GM21360 (cell line): ENCODE measurements at regions not wholly inside any gene's neighbourhood (a gene's known extent, or its start where the extent isn't known, plus 50 kb on each side); places are given as distances from the start of the nearest gene placed in this dataset.
"Not testable (repeated sequence)": the region's sequence is repeated elsewhere in the genome, so short reads cannot be mapped to it uniquely, and the experiment has no call there.

ENCODE experiments used
- ATAC-seq: cut with Tn5 transposase; IDR thresholded peaks from one replicate; pipeline ENCODE4 v1.9.1; 2021; ENCODE audit warnings: mild to moderate bottlenecking, moderate library complexity; ENCODE audit not compliant: unreplicated experiment

GRCh38 chr10:47646686-47647273 lies 116.6 kb downstream of the SYT15B start:
- not testable (repeated sequence) for ATAC-seq

GRCh38 chr10:47626975-47627374 lies 103.5 kb upstream of the AGAP9 start:
- not testable (repeated sequence) for ATAC-seq

- ATAC-seq, result not testable (repeated sequence)
These were observed 99.3 kb upstream of the AGAP9 start for GRCh38 chr10:47622719-47623118.

GRCh38 chr10:47619300-47620012 lies 96.0 kb upstream of the AGAP9 start:
- ATAC-seq, result not testable (repeated sequence)

GRCh38 chr10:47609311-47609710 lies 85.9 kb upstream of the AGAP9 start:
- not testable (repeated sequence) for ATAC-seq

- ATAC-seq, result not testable (repeated sequence)
These were observed 82.6 kb upstream of the AGAP9 start for GRCh38 chr10:47605791-47606773.

GRCh38 chr10:47600604-47601003 lies 77.2 kb upstream of the AGAP9 start:
- ATAC-seq, result not testable (repeated sequence)

- not testable (repeated sequence) for ATAC-seq
These were observed 76.7 kb upstream of the AGAP9 start for GRCh38 chr10:47600127-47600526.

GRCh38 chr10:47599657-47600056 lies 76.2 kb upstream of the AGAP9 start:
- ATAC-seq, result not testable (repeated sequence)

- ATAC-seq, result not testable (repeated sequence)
These were observed 70.4 kb upstream of the AGAP9 start for GRCh38 chr10:47593805-47594204.

- not testable (repeated sequence) for ATAC-seq
These were observed 69.7 kb upstream of the AGAP9 start for GRCh38 chr10:47593129-47593528.

- ATAC-seq, result not testable (repeated sequence)
These were observed 67.5 kb upstream of the AGAP9 start for GRCh38 chr10:47590956-47591355.

- ATAC-seq, result not testable (repeated sequence)
These were observed 67.1 kb upstream of the AGAP9 start for GRCh38 chr10:47590534-47590933.

- not testable (repeated sequence) for ATAC-seq
These were observed 58.6 kb upstream of the AGAP9 start for GRCh38 chr10:47582051-47582450.

GRCh38 chr10:47580063-47580462 lies 56.6 kb upstream of the AGAP9 start:
- not testable (repeated sequence) for ATAC-seq

- not testable (repeated sequence) for ATAC-seq
These were observed 55.1 kb upstream of the AGAP9 start for GRCh38 chr10:47578547-47578946.
